CD4-positive, alpha-beta T cell treated with Interleukin-17A for 4 hours (primary cell): ENCODE measurements at regions not wholly inside any gene's neighbourhood (a gene's known extent, or its start where the extent isn't known, plus 50 kb on each side); places are given as distances from the start of the nearest gene placed in this dataset.

ENCODE experiments used
- DNase-seq: peaks from one replicate; pipeline ENCODE4 v3.0.0-alpha.2; 2020; ENCODE audit warnings: mixed read lengths

GRCh38 chr5:3268760-3269330 is 326.8 kb upstream of the IRX1 start:
- no peak for DNase-seq

GRCh38 chr5:3266861-3267260 is 328.8 kb upstream of the IRX1 start:
- DNase-seq: no peak

- no peak for DNase-seq
Measured at GRCh38 chr5:3265936-3266335, 329.7 kb upstream of the IRX1 start.

GRCh38 chr5:3265131-3265885 is 330.3 kb upstream of the IRX1 start:
- no peak for DNase-seq

GRCh38 chr5:3262451-3262850 is 333.2 kb upstream of the IRX1 start:
- no peak for DNase-seq

- DNase-seq: no peak
Measured at GRCh38 chr5:3261081-3261480, 334.6 kb upstream of the IRX1 start.

- DNase-seq: no peak
Measured at GRCh38 chr5:3258050-3258449, 337.6 kb upstream of the IRX1 start.

GRCh38 chr5:3252235-3252634 is 343.4 kb upstream of the IRX1 start:
- DNase-seq: no peak

GRCh38 chr5:3251784-3252183 is 343.8 kb upstream of the IRX1 start:
- no peak for DNase-seq

- no peak for DNase-seq
Measured at GRCh38 chr5:3249401-3249800, 346.2 kb upstream of the IRX1 start.

GRCh38 chr5:3237276-3237868 is 358.3 kb upstream of the IRX1 start:
- no peak for DNase-seq

- no peak for DNase-seq
Measured at GRCh38 chr5:3234566-3234965, 361.1 kb upstream of the IRX1 start.

- no peak for DNase-seq
Measured at GRCh38 chr5:3230941-3231340, 364.7 kb upstream of the IRX1 start.

- no peak for DNase-seq
Measured at GRCh38 chr5:3230254-3230653, 365.4 kb upstream of the IRX1 start.

GRCh38 chr5:3226196-3226920 is 369.3 kb upstream of the IRX1 start:
- no peak for DNase-seq

- DNase-seq: no peak
Measured at GRCh38 chr5:3225201-3225960, 370.3 kb upstream of the IRX1 start.

GRCh38 chr5:3222924-3223323 is 372.7 kb upstream of the IRX1 start:
- no peak for DNase-seq

- DNase-seq: no peak
Measured at GRCh38 chr5:3221432-3221831, 374.2 kb upstream of the IRX1 start.

- DNase-seq: no peak
Measured at GRCh38 chr5:3220638-3221288, 374.9 kb upstream of the IRX1 start.

GRCh38 chr5:3220201-3220600 is 375.4 kb upstream of the IRX1 start:
- no peak for DNase-seq

GRCh38 chr5:3218916-3219650 is 376.5 kb upstream of the IRX1 start:
- DNase-seq: no peak
